Astrocyte (in vitro differentiated cells and primary cell): ENCODE measurements at regions not wholly inside any gene's neighbourhood (a gene's known extent, or its start where the extent isn't known, plus 50 kb on each side); places are given as distances from the start of the nearest gene placed in this dataset.

Experiments used
- DNase-seq: peaks from one replicate; pipeline ENCODE4 v3.0.0-alpha.2; 2010; ENCODE audit warnings: low read depth
- FAIRE-seq: peaks from 2 replicates; lab custom pipeline; 2011; peaks lifted over from hg19 to GRCh38; lab: Jason Lieb, UNC
- H2AFZ ChIP-seq: 2 replicates; pipeline ENCODE4 v1.6.0; 2012; ENCODE audit warnings: low read depth, low read length, inconsistent platforms
- H3K27ac ChIP-seq: 2 replicates; pipeline ENCODE4 v1.5.1; 2011; ENCODE audit warnings: low read depth, low read length, inconsistent platforms
- H3K27me3 ChIP-seq: 2 replicates; pipeline ENCODE4 v1.6.0; 2011; ENCODE audit warnings: low read length, inconsistent platforms; ENCODE audit not compliant: insufficient read depth
- H3K36me3 ChIP-seq: 2 replicates; pipeline ENCODE4 v1.5.1; 2011; ENCODE audit warnings: low read length, inconsistent platforms; ENCODE audit not compliant: insufficient read depth
- H3K4me1 ChIP-seq: 2 replicates; pipeline ENCODE4 v1.5.1; 2011; ENCODE audit warnings: low read length, inconsistent platforms; ENCODE audit not compliant: insufficient read depth
- H3K4me2 ChIP-seq: 2 replicates; pipeline ENCODE4 v1.6.0; 2012; ENCODE audit warnings: low read length, inconsistent platforms
- H3K4me3 ChIP-seq: 2 replicates; pipeline ENCODE4 v1.5.1; 2011; ENCODE audit warnings: low read depth, mild to moderate bottlenecking, low read length, inconsistent platforms; ENCODE audit not compliant: insufficient read depth
- H3K79me2 ChIP-seq: 2 replicates; pipeline ENCODE4 v1.6.0; 2012; ENCODE audit warnings: mild to moderate bottlenecking, low read length, inconsistent platforms; ENCODE audit not compliant: insufficient read depth
- H3K9ac ChIP-seq: 2 replicates; pipeline ENCODE4 v1.6.0; 2012; ENCODE audit warnings: mild to moderate bottlenecking, low read length, inconsistent platforms
- H3K9me3 ChIP-seq: 2 replicates; pipeline ENCODE4 v1.5.1; 2012; ENCODE audit warnings: low read depth, mild to moderate bottlenecking, low read length, inconsistent platforms; ENCODE audit not compliant: insufficient read depth
- H4K20me1 ChIP-seq: 2 replicates; pipeline ENCODE4 v1.6.0; 2012; ENCODE audit warnings: low read length, inconsistent platforms; ENCODE audit not compliant: insufficient read depth
- H3K27ac Mint-ChIP-seq: one replicate; pipeline ENCODE4 v1.8.0; 2021; ENCODE audit warnings: mild to moderate bottlenecking, mixed read lengths; ENCODE audit not compliant: unreplicated experiment
- H3K27me3 Mint-ChIP-seq: one replicate; pipeline ENCODE4 v1.8.0; 2021; ENCODE audit warnings: low read depth, mixed read lengths; ENCODE audit not compliant: unreplicated experiment
- H3K36me3 Mint-ChIP-seq: one replicate; pipeline ENCODE4 v1.8.0; 2021; ENCODE audit warnings: low read depth, mixed read lengths; ENCODE audit not compliant: unreplicated experiment
- H3K4me1 Mint-ChIP-seq: one replicate; pipeline ENCODE4 v1.8.0; 2021; ENCODE audit warnings: low read depth, mixed read lengths; ENCODE audit not compliant: unreplicated experiment
- H3K4me3 Mint-ChIP-seq: one replicate; pipeline ENCODE4 v1.8.0; 2021; ENCODE audit warnings: mild to moderate bottlenecking, moderate library complexity, mixed read lengths; ENCODE audit not compliant: unreplicated experiment
- H3K9me3 Mint-ChIP-seq: one replicate; pipeline ENCODE4 v1.8.0; 2021; ENCODE audit warnings: mild to moderate bottlenecking, mixed read lengths; ENCODE audit not compliant: unreplicated experiment
- EZH2 ChIP-seq: IDR thresholded peaks from 2 replicates; pipeline ENCODE4 v1.6.1; 2012; ENCODE audit warnings: mild to moderate bottlenecking, low read length, inconsistent platforms; ENCODE audit not compliant: insufficient read depth
- TF ChIP-seq, protein P1 (sequence below): IDR thresholded peaks from 2 replicates; pipeline ENCODE4 v1.5.1; 2011; ENCODE audit warnings: low read depth, mild to moderate bottlenecking, inconsistent platforms, low read length, moderate library complexity; ENCODE audit not compliant: insufficient read depth

DNA sequence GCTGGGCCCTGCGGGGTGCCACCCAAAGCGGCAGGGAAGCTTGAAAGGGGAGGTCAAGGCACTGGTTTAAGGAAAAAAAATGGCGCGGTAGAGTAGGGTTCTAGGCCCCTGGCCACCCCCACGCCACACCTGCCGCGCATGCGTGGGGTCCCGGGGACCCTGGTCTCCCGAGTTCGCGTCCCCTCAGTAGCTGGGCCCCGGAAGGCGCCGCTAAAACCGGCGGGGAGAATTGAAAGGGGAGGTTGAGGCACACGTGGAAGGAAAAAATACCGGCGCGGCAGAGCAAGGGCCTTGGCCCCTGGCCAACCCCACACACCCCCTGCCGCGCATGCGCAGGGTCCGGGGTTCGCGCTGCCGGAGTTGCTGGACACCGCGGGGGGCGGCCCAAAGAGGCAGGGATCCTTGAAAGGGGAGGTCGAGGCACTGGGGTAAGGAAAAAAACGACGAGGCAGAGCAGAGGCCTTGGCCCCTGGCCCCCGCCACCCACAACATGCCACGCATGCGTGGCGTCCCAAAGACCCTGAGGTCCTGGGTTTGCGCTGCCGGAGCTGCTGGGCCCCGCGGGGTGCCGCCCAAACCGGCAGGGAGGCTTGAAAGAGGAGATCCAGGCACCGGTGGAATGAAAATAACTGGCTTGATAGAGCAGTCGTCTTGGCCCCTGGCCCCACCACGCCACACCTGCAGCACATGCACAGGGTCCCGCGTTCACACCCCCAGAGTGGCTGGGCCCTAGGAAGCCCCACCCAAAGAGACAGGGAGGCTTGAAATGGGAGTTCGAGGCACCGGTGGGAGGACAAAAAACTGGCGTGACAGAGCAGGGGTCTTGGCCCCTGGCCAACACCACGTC lies 314.5 kb downstream of the ALG10 start:
- H3K9me3 Mint-ChIP-seq = peaks cover 7% of the 10 kb centered on the region
- peaks cover 4% of the 10 kb centered on the region for H3K9me3 ChIP-seq

DNA sequence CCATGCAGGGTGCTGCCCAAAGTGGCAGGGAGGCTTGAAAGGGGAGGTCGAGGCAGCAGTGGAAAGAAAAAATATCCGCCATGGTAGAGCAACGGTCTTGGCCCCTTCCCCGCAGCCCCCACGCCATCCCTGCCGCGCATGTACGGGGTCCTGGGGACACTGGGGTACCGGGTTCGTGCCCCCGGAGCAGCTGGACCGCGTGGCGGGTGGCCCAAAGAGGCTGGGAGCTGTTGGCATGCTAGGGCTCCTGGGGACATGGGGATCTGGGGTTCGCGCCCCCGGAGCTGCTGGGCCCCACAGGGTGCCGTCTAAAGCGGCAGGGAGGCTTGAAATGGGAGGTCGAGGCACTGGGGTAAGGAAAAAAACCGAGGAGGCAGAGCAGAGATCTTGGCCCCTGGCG lies 316.5 kb downstream of the ALG10 start:
- Histone ChIP-seq H3K4me1 (no peaks in the 10 kb centered on the region), H3K9ac (no peak overlapping the region), H3K27ac (no peak overlapping the region), H3K9me3 (no peaks in the 10 kb centered on the region), H3K27me3 (no peaks in the 10 kb centered on the region), H4K20me1 (no peaks in the 10 kb centered on the region), H3K4me3 (no peak overlapping the region), H2AFZ (no peak overlapping the region), H3K36me3 (no peaks in the 10 kb centered on the region), H3K4me2 (no peak overlapping the region), H3K79me2 (no peaks in the 10 kb centered on the region)
- TF ChIP-seq EZH2 = no peak
- TF ChIP-seq, protein P1, sequence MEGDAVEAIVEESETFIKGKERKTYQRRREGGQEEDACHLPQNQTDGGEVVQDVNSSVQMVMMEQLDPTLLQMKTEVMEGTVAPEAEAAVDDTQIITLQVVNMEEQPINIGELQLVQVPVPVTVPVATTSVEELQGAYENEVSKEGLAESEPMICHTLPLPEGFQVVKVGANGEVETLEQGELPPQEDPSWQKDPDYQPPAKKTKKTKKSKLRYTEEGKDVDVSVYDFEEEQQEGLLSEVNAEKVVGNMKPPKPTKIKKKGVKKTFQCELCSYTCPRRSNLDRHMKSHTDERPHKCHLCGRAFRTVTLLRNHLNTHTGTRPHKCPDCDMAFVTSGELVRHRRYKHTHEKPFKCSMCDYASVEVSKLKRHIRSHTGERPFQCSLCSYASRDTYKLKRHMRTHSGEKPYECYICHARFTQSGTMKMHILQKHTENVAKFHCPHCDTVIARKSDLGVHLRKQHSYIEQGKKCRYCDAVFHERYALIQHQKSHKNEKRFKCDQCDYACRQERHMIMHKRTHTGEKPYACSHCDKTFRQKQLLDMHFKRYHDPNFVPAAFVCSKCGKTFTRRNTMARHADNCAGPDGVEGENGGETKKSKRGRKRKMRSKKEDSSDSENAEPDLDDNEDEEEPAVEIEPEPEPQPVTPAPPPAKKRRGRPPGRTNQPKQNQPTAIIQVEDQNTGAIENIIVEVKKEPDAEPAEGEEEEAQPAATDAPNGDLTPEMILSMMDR = no peak
- Mint-ChIP-seq H3K9me3 (no peaks in the 10 kb centered on the region), H3K4me3 (no peak overlapping the region), H3K27ac (no peak overlapping the region), H3K4me1 (no peaks in the 10 kb centered on the region), H3K36me3 (no peaks in the 10 kb centered on the region), H3K27me3 (no peaks in the 10 kb centered on the region)
- no peak for DNase-seq
- FAIRE-seq = no peak

More for the DNA sequence above, 314.5 kb downstream of the ALG10 start:
- no peak overlapping the region for H3K27ac Mint-ChIP-seq
- TF ChIP-seq EZH2 = no peak
- TF ChIP-seq, protein P1 = no peak
- H2AFZ ChIP-seq = no peak overlapping the region
- no peaks in the 10 kb centered on the region for H3K4me1 ChIP-seq
- FAIRE-seq = no peak
- H3K4me2 ChIP-seq = no peak overlapping the region
- no peak overlapping the region for H3K4me3 Mint-ChIP-seq
- no peaks in the 10 kb centered on the region for H3K27me3 Mint-ChIP-seq
- H3K4me3 ChIP-seq = no peak overlapping the region
- H3K9ac ChIP-seq = no peak overlapping the region
- H3K27me3 ChIP-seq = no peaks in the 10 kb centered on the region
- H3K27ac ChIP-seq = no peak overlapping the region
- no peaks in the 10 kb centered on the region for H3K4me1 Mint-ChIP-seq
- H4K20me1 ChIP-seq = no peaks in the 10 kb centered on the region
- H3K36me3 ChIP-seq = no peaks in the 10 kb centered on the region
- H3K36me3 Mint-ChIP-seq = no peaks in the 10 kb centered on the region
- no peak for DNase-seq
- H3K79me2 ChIP-seq = no peaks in the 10 kb centered on the region

DNA sequence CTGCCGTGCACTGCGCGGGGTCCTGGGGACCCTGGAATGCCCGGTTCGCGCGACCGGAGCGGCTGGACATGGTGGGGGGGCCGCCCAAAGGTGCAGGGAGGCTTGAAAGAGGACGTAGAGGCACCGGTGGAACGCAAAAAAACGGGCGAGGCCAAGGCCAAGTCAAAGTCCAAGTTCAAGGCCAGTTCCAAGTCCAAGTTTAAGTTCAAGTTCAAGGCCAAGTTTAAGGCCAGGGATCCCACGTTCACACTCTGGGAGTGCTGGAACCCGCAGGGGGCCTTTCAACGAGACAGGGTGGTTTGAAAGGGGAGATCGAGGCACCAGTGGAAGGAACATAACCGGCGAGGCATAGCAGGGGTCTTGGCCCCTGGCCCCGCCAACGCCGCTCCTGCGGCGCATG lies 317.6 kb downstream of the ALG10 start:
- H3K4me3 Mint-ChIP-seq = no peak overlapping the region
- Histone ChIP-seq H4K20me1 (no peaks in the 10 kb centered on the region), H3K4me2 (no peak overlapping the region), H3K4me1 (no peaks in the 10 kb centered on the region), H3K9ac (no peak overlapping the region), H3K79me2 (no peaks in the 10 kb centered on the region), H3K27me3 (no peaks in the 10 kb centered on the region), H3K36me3 (no peaks in the 10 kb centered on the region), H3K9me3 (no peaks in the 10 kb centered on the region), H2AFZ (no peak overlapping the region), H3K4me3 (no peak overlapping the region), H3K27ac (no peak overlapping the region)
- TF ChIP-seq, protein P1 = no peak
- no peak for TF ChIP-seq EZH2
- no peaks in the 10 kb centered on the region for H3K4me1 Mint-ChIP-seq
- FAIRE-seq = no peak
- H3K27me3 Mint-ChIP-seq = no peaks in the 10 kb centered on the region
- no peak for DNase-seq
- H3K27ac Mint-ChIP-seq = no peak overlapping the region
- no peaks in the 10 kb centered on the region for H3K36me3 Mint-ChIP-seq
- H3K9me3 Mint-ChIP-seq = no peaks in the 10 kb centered on the region
